VCaP (cell line): ENCODE measurements at regions not wholly inside any gene's neighbourhood (a gene's known extent, or its start where the extent isn't known, plus 50 kb on each side); places are given as distances from the start of the nearest gene placed in this dataset.

ENCODE experiments used
- H3K27ac ChIP-seq: fragments of 450-650 bp; 2 replicates; pipeline ENCODE4 v1.5.1; 2017
- TF ChIP-seq, protein P1 (sequence below): fragments of 450-650 bp; conservative IDR thresholded peaks from 2 replicates; pipeline ENCODE4 v1.5.1; 2017; ENCODE audit warnings: mild to moderate bottlenecking, moderate library complexity

- TF ChIP-seq, protein P1, sequence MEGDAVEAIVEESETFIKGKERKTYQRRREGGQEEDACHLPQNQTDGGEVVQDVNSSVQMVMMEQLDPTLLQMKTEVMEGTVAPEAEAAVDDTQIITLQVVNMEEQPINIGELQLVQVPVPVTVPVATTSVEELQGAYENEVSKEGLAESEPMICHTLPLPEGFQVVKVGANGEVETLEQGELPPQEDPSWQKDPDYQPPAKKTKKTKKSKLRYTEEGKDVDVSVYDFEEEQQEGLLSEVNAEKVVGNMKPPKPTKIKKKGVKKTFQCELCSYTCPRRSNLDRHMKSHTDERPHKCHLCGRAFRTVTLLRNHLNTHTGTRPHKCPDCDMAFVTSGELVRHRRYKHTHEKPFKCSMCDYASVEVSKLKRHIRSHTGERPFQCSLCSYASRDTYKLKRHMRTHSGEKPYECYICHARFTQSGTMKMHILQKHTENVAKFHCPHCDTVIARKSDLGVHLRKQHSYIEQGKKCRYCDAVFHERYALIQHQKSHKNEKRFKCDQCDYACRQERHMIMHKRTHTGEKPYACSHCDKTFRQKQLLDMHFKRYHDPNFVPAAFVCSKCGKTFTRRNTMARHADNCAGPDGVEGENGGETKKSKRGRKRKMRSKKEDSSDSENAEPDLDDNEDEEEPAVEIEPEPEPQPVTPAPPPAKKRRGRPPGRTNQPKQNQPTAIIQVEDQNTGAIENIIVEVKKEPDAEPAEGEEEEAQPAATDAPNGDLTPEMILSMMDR: no peak
- H3K27ac ChIP-seq: no peak overlapping the region
Observed at GRCh38 chr11:33615751-33616150, 84.9 kb downstream of the C11orf91 start.

GRCh38 chr11:33613404-33613803 is 87.2 kb downstream of the C11orf91 start:
- TF ChIP-seq, protein P1: no peak
- no peak overlapping the region for H3K27ac ChIP-seq

DNA sequence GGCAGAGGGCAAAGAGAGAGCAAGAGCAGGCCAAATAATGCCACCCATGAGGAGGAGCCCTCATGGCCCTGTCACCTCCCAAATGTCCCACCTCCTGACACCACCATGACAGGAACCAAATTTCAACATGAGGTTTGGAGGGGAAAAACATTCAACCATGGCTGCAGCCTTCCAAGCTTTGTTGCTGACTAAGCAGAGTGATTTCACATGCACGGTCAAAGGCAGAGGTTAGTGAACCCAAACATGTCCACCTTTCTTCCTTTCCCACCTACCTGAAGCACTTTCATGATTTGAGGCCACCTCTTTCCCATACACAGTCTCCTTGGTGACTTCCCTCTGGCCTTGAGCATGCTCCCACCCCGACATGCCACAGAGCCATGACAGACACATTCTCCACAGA is 89.7 kb downstream of the C11orf91 start:
- TF ChIP-seq, protein P1: no peak
- H3K27ac ChIP-seq: no peak overlapping the region

DNA sequence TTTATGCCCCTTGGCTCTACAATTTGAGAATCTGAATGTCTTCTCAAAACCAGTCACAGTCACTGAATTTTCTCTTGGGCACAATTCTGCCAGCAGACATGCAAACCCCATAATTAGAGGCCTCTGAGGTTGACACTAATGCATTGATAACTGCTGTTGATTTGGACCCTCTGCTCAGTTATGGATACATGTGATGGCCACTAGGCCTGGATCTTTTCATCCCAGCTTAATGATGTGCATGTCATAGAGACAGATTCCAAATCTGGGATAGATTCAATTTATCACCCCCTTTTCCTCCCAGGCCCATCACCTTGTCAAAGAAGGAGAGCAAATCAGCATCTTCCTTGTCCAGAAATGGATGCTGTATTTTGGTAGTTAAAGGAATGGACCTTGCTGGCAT is 92.2 kb downstream of the C11orf91 start:
- TF ChIP-seq, protein P1: no peak
- H3K27ac ChIP-seq: no peak overlapping the region

DNA sequence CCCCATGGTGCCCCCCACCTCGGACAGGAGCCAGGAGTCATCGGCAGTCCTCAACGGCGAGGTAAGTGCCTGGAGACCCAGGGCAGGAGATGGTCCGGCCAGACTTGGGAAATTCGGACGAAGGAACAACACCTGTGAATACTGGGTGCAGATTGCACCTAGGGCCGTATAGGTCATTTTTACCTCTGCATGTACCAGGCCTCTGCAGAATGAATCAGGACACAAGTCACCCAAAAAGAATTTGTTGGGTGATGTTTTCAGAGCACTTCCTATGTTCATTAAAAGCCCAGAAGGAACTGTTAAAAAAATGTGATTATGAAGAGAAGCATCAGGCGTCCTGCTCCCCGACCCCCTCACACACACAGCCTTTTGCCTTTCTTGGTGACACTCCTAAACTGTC is 93.9 kb downstream of the C11orf91 start:
- H3K27ac ChIP-seq: no peak overlapping the region
- TF ChIP-seq, protein P1: no peak

DNA sequence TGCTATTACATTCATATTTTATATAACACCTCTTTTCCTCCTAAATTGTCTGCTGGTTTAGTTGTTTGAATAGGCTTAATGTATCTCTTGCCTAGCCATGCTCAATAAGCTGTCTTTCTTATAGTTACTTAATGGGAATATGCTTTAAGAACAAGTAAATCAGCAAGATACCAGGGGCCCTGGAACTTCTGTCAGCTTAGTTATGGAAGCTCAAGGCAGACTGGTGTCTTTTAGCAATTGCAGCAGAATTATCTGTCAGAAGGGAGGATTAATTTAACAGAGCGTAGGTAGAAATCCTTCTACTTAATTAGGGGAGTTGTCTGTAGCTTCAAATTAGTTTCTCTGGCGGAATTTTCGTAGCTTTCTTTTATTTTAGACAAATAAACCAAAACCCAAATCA is 94.9 kb downstream of the C11orf91 start:
- TF ChIP-seq, protein P1: no peak

GRCh38 chr11:33598426-33599069 is 102.1 kb downstream of the C11orf91 start:
- TF ChIP-seq, protein P1: no peak
- no peak overlapping the region for H3K27ac ChIP-seq

More for the DNA sequence above, 94.9 kb downstream of the C11orf91 start:
- no peak overlapping the region for H3K27ac ChIP-seq
